GM12872 (cell line): ENCODE measurements at regions not wholly inside any gene's neighbourhood (a gene's known extent, or its start where the extent isn't known, plus 50 kb on each side); places are given as distances from the start of the nearest gene placed in this dataset.

ENCODE experiments used
- TF ChIP-seq, protein P1 (sequence below): IDR thresholded peaks from 3 replicates; pipeline ENCODE4 v1.5.1; 2011; ENCODE audit warnings: low read depth, mild to moderate bottlenecking, low read length, moderate library complexity; ENCODE audit not compliant: insufficient read depth

DNA sequence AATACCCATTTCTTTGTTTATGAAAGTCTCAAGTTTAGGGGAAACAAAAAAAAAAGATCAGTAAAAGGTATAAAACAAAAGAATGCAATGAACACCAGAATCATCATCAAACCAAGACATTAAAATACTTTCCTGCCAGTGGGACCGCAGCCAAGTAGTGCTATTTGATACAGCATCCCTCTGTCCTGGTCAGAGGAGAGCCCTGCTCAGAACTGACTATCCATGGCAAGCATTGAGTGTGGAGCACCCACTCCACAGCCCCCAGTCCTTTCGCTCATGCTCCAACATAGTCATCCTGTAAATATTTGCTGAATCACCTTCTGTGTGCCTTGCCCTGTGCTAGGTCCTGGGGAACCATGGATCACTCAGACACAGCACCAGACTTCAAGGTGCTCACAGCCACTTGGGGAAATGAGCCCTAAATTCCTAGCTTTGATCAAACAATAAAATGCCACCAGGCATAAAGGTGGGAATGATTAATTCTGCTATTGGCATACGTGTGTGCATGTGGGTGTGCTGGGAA, 213.6 kb upstream of the TBX20 start:
- TF ChIP-seq, protein P1, sequence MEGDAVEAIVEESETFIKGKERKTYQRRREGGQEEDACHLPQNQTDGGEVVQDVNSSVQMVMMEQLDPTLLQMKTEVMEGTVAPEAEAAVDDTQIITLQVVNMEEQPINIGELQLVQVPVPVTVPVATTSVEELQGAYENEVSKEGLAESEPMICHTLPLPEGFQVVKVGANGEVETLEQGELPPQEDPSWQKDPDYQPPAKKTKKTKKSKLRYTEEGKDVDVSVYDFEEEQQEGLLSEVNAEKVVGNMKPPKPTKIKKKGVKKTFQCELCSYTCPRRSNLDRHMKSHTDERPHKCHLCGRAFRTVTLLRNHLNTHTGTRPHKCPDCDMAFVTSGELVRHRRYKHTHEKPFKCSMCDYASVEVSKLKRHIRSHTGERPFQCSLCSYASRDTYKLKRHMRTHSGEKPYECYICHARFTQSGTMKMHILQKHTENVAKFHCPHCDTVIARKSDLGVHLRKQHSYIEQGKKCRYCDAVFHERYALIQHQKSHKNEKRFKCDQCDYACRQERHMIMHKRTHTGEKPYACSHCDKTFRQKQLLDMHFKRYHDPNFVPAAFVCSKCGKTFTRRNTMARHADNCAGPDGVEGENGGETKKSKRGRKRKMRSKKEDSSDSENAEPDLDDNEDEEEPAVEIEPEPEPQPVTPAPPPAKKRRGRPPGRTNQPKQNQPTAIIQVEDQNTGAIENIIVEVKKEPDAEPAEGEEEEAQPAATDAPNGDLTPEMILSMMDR, result no peak

DNA sequence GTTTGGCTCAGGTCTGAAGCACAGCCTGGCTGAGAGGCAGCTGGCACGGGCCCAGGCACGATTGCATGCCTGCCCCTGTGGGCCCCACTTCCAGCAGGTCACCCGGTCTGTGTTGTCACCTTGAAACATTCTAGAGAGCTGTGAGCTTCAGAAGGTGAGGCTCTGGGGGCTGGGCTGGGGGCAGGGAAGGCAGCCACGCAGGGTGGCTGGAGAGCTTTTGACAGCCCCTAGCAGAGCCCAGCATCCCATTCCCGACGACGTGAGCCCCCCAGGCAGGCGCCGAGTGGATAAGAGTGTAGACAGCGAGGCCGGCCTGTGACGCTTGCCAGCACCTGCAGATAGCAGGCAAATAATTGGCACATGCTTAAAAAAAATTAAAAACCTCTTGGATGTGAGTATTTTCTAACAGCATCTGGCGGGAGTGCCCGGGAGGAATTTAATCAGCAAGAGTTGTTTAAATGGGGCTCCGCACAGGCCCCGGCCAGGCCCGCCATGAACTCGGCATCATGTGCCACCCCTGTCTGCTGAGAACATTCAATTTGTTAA, 212.0 kb upstream of the TBX20 start:
- TF ChIP-seq, protein P1, result no peak

DNA sequence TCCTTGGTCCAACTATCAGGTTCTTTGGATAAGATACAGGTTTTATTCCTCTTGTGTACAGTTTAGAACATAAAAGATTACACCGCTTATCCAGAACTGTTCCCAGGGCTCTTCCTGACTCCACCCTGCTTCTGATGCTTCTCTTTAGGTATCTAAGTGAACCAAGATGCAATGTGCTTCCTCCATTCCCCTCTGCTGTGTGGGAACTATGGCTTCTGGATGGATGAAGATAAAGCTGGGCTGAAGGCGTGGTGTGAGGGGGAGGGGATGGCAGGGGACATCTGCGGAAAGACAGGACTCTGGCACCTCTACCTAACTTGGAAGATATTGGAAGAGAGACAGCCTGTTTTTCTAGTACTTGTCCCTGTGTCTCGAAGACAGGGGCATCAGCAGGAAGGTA, 209.9 kb upstream of the TBX20 start:
- TF ChIP-seq, protein P1, result no peak

DNA sequence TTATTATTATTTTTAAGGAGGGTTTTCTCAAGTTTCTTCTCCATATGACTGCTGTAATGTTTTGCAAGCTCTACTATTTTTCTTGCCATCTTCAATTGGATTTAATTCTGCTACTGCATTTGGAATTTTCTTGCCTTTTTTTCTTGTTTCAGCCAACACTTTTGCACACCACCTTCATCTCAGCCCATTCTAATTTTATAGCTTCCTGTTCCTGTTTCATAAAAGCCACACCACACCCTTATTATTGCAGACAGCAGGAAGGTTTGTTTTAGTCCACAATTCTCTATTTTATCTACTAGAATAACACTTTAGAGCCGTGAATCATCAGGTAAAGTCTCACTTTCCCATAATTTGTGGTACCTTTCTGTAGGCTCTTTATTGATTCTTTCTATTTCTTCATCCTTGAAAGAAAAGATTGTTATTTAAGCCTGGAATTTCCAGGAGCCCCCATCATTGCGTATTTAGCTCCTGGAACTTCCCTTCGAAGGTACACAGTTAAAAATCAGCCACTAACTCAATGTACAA, 209.3 kb upstream of the TBX20 start:
- TF ChIP-seq, protein P1, result no peak

DNA sequence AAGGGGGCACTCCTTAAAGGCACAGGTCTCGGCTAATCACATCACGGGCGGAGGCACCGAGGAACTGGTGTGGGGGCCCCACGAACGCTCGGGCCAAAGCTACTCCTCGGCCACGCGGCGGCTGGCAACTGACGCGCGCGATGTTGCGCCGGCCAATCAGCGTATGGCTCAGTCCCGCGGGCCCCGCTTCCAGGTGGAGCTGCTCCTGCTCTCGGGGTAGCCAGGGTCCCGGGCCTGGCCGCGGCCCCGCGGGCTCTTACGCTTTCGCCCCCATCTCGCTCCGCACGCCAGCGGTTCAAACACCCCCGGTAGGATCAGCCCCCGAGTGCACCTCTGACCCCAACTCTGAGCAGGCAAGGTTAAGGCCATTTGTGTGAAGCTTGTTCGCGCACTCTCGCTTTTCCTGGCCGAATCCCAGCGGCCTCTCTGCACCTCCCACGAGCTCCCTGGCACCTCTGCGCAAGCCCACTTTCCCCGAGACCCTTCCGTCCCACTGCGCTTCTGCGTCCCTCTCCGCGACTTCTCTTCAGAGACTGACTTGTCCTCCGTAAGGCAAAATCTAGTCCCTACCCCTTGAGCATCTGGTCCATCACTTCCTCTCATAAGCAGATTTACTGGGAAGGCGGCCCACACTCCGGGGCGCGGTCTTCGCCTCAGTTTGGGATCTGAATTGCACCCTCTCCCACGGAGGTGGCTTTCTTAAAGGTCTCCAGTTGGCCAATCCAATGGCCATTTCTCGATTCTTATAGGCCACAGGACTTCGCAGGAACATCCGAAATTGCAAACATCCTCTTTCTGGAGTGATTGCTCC, 200.9 kb upstream of the TBX20 start:
- TF ChIP-seq, protein P1, result no peak

DNA sequence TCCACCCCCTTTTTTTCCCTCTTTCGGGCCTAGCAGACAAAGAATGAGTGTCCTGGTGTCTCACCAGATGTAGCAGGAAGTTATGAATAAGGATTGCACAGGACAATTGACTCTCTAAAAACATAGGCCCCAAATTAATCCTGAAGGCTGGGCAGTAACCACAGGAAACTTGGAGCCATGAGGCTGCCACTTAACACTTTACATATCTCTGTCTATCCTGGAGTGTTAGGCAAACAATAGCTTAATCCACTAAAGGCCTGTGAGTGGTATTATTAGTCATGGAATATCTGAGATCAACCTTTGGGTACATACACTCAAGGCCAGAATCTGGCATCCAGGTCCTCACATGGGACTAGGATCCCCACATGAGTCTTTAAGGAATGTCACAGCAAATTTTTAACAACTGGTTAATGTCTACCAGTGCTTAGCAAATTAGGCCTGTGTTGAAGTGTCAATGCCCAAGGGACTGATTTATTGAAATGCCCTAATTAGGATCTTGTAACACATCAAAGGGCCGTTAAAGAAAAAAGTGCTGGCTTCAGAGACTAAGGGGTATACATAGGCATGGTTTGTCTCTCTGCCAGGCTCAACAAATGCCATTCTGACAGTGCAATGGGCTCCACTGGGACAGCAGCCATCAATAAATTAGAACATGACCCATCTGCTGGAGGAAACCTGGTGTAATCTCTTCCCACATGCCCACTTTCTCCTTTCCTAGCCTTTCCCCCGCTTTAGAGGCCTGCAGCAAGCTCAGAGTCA, 196.7 kb upstream of the TBX20 start:
- TF ChIP-seq, protein P1, result no peak

DNA sequence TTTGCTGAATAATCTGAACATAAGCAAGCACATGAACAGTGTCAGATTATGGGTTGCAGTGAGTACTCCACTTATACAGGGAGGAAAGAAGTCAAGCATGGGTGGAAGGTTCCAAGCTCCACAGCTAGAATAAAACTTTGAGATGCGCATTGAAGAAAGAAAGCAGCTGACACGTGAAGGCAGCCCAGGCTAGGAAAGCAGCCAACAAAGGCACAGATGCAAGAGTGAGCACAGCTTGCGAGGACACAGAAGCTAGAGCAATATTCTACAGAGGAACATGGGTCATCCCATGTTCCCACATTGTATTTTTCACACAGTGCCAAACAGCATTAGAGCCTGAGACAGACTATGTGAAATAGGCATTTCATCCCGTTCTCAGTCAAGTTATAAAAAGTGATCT, 194.6 kb upstream of the TBX20 start:
- TF ChIP-seq, protein P1, result no peak
